GM23248 (cell line): ENCODE measurements at regions not wholly inside any gene's neighbourhood (a gene's known extent, or its start where the extent isn't known, plus 50 kb on each side); places are given as distances from the start of the nearest gene placed in this dataset.

ENCODE experiments used
- EZH2 ChIP-seq: fragments of 200-600 bp; sonication (generic); IDR thresholded peaks from 2 replicates; pipeline ENCODE4 v1.6.1; 2018; ENCODE audit warnings: antibody characterized with exemption, mild to moderate bottlenecking; ENCODE audit not compliant: insufficient read depth, poor library complexity, severe bottlenecking
- EZH2phosphoT487 ChIP-seq: fragments of 200-600 bp; sonication (generic); IDR thresholded peaks from 2 replicates; pipeline ENCODE4 v1.6.1; 2018; ENCODE audit warnings: antibody characterized with exemption, moderate library complexity, mild to moderate bottlenecking, low read depth; ENCODE audit not compliant: insufficient read depth

DNA sequence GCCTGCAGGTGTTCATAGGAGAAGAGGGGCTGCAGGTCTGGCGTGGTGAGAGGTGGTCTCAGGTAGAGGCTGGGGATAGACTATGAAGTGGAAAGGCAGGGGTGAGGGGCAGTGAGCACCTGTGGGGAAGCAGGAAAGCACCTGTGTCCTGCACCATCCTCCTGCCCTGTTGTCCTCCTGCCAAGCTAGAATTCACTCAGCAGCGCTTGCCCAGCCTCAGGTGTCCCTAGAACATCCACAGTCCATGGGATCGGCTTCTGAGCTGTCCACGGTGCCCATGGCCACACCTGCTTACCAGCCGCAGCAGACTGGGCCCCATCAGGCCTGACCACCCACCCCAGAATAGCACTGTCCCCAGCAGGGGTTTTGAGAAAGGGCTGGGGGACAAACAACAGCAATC lies 456.2 kb upstream of the SULF2 start:
- no peak for TF ChIP-seq EZH2
- TF ChIP-seq EZH2phosphoT487, result no peak
